GM21423 (cell line): ENCODE measurements at regions not wholly inside any gene's neighbourhood (a gene's known extent, or its start where the extent isn't known, plus 50 kb on each side); places are given as distances from the start of the nearest gene placed in this dataset.
"Not testable (repeated sequence)": the region's sequence is repeated elsewhere in the genome, so short reads cannot be mapped to it uniquely, and the experiment has no call there.

Experiments used
- ATAC-seq: cut with Tn5 transposase; IDR thresholded peaks from one replicate; pipeline ENCODE4 v1.9.1; 2021; ENCODE audit warnings: mild to moderate bottlenecking, moderate library complexity; ENCODE audit not compliant: unreplicated experiment

DNA sequence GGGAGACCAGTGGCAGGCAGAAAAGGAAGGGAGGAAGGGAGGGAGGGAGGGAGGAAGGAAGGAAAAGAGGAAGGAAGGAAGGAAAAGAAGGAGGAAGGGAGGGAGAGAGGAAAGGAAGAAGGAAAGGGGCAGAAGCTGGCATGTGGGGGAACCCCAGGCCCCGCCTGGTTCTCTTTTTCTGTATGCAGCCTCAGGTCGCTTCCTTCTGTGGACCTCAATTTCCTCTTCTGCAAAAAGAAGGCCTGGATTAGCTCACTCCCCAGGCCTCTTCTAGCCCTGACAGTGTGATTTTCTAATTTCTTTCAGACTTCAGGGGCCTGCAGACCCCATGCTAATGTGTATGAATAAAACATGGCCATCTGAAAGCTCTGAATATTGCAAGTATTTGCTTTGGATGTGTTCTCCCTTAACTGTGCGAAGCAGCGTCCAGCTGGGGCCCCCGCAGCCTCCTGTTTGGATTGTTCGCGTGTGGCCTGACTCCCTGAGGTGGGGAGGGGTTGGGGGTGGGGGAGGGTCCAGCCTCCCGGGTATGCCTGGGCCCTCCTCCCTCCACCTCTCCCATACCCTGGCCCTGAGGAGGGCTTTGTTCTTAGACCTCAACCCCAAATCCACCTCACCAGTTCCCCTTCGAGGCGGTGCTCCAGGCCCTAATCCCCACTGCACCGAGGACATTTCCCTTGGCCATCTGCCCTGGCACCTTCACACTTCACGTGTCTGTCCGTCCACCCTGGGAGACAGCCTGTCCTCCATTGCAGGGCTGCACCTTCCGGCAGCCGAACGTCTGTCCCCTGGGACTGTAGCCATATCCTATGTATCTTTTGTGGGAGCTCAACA is 199.9 kb upstream of the ATP6AP2 start:
- no peak for ATAC-seq

DNA sequence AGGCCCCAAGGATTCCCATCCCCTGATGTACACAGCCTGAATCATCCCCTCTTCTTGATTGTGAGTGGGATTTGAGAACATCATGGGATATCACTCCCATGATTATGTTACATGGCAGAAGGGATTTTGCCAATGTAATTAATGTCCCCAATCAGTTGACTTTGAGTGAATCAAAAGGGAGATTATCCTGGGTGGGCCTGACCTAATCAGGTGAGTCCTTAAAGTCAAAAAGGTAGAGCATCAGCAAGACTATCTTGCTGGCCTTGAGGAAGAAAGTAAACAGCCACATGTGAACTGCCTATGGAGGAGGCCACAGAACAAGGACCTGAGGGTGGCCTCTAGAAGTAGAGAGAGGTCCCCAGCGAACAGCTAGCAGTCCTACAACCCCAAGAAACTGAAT is 203.1 kb upstream of the ATP6AP2 start:
- no peak for ATAC-seq

DNA sequence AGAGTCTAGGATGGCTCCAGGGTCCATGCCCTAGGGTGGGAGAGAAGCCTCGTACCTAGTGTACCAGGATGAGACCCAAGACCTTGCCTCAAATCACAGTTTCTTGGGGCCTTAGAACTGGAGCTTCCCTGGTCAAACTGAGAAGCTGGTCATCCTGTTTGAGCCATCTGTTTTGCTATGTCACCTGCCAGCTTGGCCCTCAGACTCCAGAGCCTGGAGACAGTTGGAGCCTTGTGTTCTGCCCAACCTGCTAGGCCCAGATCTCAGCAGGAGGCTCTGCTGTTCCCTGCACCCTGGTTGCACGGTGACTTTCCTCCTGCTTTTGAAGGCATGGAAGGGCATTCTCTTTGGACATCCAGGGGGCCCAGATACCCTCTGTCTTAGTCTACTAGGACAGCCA is 206.3 kb upstream of the ATP6AP2 start:
- ATAC-seq: no peak

DNA sequence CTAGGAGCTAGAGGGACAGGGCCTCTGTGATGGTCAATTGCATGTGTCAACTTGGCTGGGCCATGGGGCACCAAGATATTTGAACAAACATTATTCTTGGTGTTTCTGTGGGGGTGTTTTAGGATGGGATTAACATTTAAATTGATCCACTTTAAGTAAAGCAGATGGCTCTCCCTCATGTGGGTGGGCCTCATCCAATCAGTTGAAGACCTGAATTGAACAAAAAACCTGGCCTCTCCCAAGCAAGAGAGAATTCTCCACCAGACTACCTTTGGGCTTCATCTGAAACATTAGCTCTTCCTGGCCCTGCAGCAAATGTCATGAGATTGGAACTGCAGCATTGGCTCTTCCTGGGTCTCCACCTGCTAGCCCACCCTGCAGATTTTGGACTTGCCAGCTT is 207.1 kb upstream of the ATP6AP2 start:
- ATAC-seq: no peak

DNA sequence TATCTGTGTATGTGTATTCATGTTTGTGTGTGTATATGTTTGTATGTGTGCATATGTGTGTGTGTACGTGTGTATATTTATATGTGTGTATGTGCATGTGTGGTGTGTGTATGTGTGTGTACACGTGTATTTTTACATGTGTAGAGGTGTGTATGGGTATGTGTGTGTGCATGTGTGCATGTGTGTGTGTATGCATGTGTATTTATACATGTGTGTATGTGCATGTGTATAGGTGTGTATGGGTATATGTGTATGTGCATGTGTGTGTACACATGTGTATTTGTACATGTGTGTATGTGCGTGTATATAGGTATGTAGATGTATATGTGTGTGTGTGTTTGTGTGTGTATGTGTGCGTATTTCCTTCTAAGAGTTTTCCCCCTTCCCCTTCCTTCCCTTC is 207.7 kb upstream of the ATP6AP2 start:
- ATAC-seq: no peak

DNA sequence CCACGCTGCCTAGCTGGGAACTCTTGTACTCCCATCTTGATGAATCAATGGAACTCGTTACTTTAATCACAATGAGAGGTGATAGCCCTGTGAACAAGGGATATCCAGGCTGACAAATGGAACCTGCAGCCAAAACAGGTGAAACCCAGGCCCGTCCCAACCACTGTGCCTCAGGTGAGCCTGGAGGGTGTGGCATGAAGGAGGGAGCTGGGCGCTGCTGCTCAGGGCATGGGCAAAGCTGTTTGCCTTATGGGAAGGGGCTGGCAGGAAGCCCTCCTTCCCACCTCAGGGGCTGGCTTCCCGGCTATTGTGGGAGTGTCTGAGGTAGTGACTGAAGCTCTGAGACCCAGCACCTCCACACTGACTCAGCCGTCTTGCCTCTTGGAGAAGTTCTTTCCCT is 209.4 kb upstream of the ATP6AP2 start:
- no peak for ATAC-seq

DNA sequence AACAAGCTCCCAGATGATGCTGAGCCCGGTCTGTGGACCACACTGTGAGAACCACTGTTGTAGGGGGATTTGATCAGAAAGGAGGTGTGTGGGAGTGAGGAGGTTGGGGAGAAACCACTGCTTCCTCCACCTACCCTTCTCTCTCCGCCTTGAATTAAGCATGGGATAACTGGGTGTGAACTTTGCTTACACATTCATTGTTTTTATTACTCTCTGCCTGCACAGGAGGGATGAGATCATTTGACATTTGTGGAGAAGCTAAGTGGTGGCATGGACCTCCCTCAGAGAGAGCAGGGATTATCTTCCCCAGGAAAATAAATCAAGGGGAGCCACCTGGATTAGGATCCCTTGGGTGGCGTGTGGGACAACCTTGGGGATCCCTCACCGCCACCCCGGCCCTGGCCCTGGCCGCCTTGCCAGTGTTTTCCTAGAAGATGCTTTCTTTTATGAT is 212.1 kb upstream of the ATP6AP2 start:
- no peak for ATAC-seq

DNA sequence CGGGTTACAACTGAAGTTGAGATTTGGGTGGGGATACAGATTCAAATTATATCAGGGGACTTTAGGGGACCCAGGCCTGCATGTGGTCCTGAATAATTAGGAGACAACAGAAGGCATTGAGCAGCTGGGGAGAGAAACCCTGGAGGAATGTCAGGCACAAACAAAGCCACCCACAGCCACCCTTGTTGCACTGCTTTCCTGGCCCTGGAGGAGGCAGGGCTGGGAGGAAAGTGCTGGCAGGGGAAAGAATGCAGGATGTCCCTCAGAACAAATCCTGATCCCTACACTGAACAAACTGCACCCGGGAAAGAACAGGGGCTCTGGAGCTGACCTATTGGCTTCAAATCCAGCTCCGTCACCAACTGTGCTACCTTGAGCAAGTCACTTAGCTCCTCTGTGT is 214.1 kb upstream of the ATP6AP2 start:
- ATAC-seq: no peak

DNA sequence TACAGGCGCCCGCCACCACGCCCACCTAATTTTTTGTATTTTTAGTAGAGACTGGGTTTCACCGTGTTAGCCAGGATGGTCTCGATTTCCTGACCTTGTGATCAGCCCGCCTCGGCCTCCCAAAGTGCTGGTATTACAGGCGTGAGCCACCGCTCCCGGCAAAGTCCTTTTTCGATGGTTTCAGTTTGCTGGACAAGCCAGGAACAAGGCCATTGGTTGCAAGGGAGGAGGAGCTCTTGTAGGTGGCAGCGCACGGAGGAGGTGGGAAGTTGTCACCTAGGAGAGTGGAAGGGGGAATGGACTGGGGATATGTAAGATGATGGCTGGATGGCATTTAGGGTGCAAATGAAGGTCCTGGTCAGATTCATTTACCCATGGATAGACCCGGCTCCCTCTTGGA is 218.5 kb upstream of the ATP6AP2 start:
- ATAC-seq: not testable (repeated sequence)

DNA sequence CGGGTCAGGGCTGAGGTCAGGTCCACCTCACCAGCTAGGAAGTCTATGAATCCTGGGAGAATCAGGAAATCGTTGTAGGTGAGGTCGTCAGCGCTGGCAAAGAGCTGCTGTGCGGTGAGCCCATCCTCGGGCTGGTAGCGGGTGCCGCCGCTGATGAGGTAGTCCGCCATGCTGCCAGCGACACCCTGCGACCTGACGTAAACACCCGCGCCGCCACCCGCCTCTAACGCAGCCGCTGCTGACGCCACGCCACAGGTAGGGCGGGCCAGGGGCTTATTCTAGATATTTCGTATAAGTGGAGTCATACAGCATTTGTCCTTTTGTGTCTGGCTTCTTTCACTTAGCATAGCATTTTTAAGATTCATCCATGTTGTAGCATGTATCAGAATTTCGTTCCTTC is 220.2 kb upstream of the ATP6AP2 start:
- no peak for ATAC-seq

DNA sequence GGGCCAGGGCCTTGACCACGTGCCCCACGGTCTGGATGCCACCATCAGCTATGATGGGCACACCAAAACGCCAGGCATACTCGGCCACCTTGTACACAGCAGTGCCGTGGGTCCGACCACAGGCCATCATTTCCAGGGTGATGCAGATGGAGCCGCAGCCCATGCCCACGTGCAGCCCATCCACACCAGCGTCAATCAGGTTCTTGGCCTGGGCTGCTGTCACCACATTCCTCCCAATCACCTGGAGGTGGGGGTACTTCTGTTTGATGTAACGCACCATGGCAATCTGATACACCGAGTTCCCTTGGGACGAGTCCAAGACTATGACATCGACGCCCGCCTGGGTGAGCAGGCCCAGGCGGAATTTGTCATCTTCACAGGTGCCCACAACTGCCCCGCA is 221.2 kb upstream of the ATP6AP2 start:
- no peak for ATAC-seq

DNA sequence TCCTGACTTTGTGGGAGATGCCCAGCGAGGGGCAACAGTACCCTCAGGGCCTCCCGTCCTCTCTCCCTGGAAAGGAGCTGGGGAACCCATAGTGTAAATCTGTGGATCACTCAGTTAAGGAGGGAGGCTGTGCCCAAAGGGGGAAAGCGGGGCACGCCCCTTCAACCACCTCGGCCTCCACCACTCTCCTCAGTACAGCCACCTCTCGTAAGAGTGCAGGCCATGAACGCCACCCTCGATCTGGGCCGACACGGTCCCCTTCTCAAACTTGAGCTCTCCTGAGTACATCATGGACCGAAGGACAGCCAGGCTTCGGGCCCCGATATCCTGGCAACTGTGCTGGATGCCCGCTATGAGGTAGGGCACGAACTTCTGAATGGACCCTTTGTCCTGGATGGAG is 221.8 kb upstream of the ATP6AP2 start:
- no peak for ATAC-seq

DNA sequence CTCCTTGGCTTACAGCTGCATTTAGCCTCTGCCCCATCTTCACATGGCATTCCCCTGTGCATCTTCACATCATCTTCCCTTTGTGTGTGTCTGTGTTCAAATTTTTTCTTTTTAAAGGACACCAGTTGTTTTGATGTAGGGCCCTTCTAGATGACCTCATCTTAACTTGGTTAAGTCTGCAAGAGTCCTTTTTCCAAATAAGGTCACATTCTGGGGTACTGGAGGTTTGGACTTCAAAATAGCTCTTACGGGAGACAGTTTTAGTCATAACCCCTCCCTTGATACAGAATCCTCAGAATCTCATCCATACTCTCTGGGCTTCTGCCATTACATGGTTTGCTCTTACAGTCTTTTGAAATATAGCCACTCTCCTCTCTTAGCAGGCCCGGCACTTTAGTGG is 231.5 kb upstream of the ATP6AP2 start:
- ATAC-seq: no peak

DNA sequence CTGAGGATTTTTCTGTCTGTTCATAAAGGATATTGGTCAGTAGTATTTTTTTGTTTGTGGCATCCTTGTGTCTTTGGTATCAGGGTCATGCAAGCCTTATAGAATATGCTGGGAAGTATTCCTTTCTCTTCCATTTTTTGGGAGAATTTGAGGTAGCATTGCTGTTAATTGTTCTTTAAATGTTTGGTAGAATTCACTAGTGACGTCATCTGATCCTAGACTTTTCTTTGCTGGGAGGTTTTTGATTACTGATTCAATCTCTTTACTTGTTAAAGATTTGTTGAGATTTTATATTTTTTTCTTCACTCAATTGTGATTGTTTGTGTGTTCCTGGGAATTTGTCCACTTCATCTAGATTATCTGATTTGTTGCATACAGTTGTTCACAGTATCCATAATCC is 234.4 kb upstream of the ATP6AP2 start:
- ATAC-seq: no peak

DNA sequence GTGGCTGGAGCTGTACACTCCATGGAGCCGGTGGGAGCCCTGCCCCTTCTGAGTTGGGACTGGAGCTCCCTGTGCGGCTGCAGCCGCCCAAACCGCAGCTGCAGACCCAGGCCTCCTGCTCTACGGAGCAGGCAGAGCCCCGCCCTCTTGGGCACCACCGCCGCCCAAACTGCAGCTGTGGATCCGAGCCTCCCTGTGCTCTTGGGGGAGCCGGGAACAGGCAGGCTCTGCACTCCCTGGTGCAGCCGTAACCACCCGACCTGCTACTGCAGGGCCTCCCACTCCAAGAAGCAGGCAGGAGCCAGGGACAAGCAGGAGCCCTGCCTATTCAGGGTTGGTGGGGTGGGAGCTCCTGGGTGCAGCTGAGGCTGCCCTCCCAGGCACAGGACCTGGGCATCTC is 237.5 kb upstream of the ATP6AP2 start:
- ATAC-seq: no peak

DNA sequence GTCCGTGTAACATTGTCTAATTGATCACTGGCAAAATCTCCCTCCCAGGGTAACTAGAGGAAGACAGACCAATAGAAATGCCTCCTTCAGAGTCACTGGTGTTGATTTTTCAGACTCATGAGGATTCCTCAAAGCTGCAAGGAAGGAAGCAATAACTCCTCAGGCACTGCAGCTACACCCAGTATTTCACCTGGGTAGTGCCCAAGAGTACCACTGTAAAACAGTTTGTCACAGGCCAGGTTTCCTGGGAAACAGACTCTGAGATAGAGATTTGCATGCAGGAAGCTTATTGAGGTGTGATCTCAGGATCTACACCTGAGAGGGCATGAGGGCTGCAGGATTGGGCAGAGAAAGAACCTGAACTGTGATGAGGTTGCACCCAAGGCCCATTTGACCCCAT is 240.7 kb upstream of the ATP6AP2 start:
- no peak for ATAC-seq

DNA sequence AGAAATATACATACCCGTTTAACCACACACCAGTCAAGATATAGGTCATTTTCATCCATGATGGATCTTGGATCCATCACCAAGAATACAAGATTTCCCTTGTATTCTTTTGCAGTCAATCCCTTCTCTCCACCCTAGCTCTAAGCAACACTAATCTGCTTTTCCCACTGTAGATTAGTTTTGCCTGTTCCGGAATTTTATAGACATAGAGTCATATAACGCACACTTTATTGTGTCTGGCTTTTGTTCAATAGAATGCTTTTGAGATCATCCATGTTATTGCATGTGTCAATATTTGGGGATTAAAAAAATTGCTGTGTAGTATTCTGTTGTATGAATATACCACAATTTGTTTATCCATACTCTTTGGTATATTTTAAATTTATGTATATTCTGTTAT is 235.6 kb upstream of the BCOR start:
- ATAC-seq: no peak

DNA sequence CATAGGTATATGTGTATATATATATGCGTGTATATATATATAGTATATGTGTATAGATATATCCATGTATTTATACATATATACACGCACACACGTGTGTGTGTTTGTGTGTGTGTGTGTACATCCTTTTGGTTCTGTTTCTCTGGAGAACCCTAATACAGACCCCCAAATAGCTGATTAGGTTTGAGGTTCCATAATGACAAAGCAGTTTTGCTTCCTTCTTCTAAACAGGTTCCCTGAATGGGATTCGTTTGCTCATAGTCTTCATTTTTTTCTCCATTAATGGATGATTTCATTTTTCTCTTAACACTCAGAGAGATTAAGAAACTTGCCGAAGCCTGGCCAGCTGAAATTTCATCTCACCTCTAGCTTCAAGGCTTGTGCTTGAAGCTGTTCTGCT is 234.0 kb upstream of the BCOR start:
- no peak for ATAC-seq

DNA sequence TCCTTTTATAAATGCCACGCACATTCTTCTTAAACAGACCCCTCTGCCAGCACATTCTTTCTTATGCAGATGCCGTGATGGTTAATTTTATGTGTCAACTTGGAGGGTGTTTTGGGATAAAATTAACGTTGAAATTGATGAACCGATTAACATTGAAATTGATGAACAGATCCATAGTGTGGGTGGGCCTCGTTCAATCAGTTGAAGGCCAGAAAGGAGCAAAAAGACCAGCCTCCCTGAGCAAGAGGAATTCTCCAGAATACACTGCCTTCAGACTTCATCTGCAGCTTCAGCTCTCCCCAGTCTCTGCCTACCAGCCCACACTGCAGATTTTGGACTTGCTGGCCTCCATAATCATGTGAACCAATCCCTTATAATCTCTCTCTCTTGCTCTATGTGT is 233.6 kb upstream of the BCOR start:
- ATAC-seq: no peak

DNA sequence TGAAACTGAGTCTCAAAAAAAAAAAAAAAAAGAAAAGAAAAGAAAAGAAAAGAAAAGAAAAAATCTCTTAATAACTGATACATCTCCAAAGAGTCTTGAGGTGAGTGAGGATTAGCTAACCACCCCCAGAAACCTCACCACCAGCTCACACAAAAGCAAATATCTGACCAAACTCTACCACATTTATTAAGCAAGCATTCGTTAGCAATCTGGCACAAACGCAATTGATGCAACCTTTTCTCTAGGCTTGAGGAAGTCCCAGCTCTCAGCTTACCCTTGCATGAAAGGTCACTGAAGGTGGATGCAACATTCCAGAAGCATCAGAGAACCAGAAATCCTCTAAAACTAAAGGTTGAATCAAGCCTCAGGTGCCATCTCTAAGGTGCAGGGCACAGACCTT is 231.9 kb upstream of the BCOR start:
- no peak for ATAC-seq

DNA sequence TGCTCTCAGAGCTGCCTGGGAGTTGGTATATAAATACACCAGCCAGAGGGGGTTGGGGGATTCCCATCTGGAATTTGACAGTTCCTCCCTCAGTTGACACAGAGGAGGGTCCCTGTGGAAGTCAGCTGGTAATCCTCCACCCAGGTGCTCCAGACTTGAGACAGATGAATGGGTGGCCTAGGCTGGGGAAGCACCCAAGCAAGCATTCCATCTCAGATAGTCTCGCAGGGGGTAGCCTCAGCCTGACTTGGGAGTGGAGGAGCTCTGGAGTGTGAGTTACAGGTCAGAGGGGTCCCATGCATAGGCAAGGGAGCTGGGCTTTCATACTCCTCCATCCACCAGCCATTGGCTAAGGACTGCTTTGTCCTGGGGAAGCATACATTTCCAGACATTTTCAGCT is 229.3 kb upstream of the BCOR start:
- no peak for ATAC-seq

DNA sequence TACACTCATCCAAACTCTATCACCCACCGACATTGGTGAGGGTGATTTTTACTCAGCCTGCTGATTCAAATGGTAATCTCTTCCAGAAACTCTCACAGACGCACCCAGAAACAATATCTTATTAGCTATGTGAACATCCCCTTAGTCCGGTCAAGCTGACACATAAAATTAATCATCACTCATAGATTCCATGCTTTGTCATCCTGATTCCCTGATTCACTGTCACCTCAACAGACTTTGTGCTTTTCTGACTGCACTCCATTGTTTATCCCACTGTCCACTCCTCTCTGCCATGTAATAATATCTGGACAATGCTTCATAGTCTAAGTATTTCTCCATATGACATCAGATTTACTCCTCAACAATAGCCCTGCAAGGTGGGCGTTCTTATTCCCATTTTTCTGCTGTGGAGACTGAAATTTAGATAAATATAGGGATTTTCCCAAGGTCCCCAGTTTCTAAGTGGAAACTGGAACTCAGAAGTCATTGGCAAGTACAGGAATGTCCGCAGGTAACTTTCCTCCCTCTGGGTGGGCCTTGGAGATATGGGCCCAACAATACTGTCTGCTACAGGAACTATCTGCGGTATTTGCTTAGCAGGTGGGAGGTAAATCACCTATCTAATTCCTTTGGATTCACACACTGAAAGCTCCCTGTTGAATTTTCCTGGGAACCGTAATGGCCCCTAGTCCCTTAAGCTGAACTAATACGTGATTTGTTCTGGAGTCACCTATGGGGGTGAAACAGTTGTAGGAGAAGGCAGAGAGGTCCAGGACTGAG is 228.6 kb upstream of the BCOR start:
- ATAC-seq: no peak
